Hepatocyte (in vitro differentiated cells): ENCODE measurements at regions not wholly inside any gene's neighbourhood (a gene's known extent, or its start where the extent isn't known, plus 50 kb on each side); places are given as distances from the start of the nearest gene placed in this dataset.
A peak's percentile ranks its signal among the peaks of the same experiment; 100 is the strongest.

ENCODE experiments used
- DNase-seq: peaks from one replicate; pipeline ENCODE4 v3.0.0-alpha.2; 2016; ENCODE audit warnings: low spot score
- H2AFZ ChIP-seq: fragments of 200-600 bp; sonication (generic); 2 replicates; pipeline ENCODE4 v1.6.0; 2016; ENCODE audit warnings: antibody characterized with exemption, mild to moderate bottlenecking
- H3K27ac ChIP-seq: fragments of 200-600 bp; sonication (generic); 2 replicates; pipeline ENCODE4 v1.5.1; 2016; ENCODE audit warnings: mild to moderate bottlenecking
- H3K27me3 ChIP-seq: fragments of 200-600 bp; sonication (generic); 2 replicates; pipeline ENCODE4 v1.6.1; 2016
- H3K36me3 ChIP-seq: fragments of 200-600 bp; sonication (generic); replicated peaks from 2 replicates; pipeline ENCODE4 v1.5.1; 2016; ENCODE audit warnings: low read depth; ENCODE audit not compliant: insufficient read depth
- H3K4me1 ChIP-seq: fragments of 200-600 bp; sonication (generic); 2 replicates; pipeline ENCODE4 v1.5.1; 2016; ENCODE audit warnings: mild to moderate bottlenecking, moderate library complexity; ENCODE audit not compliant: insufficient read depth
- H3K4me2 ChIP-seq: fragments of 200-600 bp; sonication (generic); 2 replicates; pipeline ENCODE4 v1.6.0; 2016
- H3K4me3 ChIP-seq: fragments of 200-600 bp; sonication (generic); 2 replicates; pipeline ENCODE4 v1.5.1; 2016; ENCODE audit warnings: mild to moderate bottlenecking
- H3K79me2 ChIP-seq: fragments of 200-600 bp; sonication (generic); 2 replicates; pipeline ENCODE4 v1.6.0; 2017; ENCODE audit warnings: mild to moderate bottlenecking
- H3K9me2 ChIP-seq: fragments of 200-600 bp; sonication (generic); replicated peaks from 2 replicates; pipeline ENCODE4 v1.6.0; 2017; ENCODE audit warnings: mild to moderate bottlenecking; ENCODE audit not compliant: insufficient read depth
- H3K9me3 ChIP-seq: fragments of 200-600 bp; sonication (generic); 2 replicates; pipeline ENCODE4 v1.5.1; 2016; ENCODE audit warnings: low read depth, mild to moderate bottlenecking
- H4K20me1 ChIP-seq: fragments of 200-600 bp; sonication (generic); 2 replicates; pipeline ENCODE4 v1.6.0; 2016; ENCODE audit warnings: mild to moderate bottlenecking; ENCODE audit not compliant: insufficient read depth, poor library complexity, severe bottlenecking
- EZH2 ChIP-seq: fragments of 200-600 bp; sonication (generic); IDR thresholded peaks from 2 replicates; pipeline ENCODE4 v1.6.1; 2016; ENCODE audit warnings: antibody characterized with exemption, mild to moderate bottlenecking, borderline replicate concordance
- EZH2phosphoT487 ChIP-seq: fragments of 200-600 bp; sonication (generic); IDR thresholded peaks from one replicate; pipeline ENCODE4 v1.6.1; 2018; ENCODE audit warnings: antibody characterized with exemption, mild to moderate bottlenecking, low read depth, moderate library complexity; ENCODE audit not compliant: unreplicated experiment, severe bottlenecking
- WGBS: methylation state at CpG from one replicate; pipeline ENCODE4 v1.1.6; 2016; ENCODE audit warnings: low lambda C conversion rate; ENCODE audit errors: missing lambda C conversion rate; 5-methylcytosine and 5-hydroxymethylcytosine counted together
- TF ChIP-seq, protein P1 (sequence below): fragments of 200-600 bp; sonication (generic); IDR thresholded peaks from 2 replicates; pipeline ENCODE4 v1.5.1; 2016; ENCODE audit warnings: antibody characterized with exemption, mild to moderate bottlenecking; ENCODE audit not compliant: poor library complexity

DNA sequence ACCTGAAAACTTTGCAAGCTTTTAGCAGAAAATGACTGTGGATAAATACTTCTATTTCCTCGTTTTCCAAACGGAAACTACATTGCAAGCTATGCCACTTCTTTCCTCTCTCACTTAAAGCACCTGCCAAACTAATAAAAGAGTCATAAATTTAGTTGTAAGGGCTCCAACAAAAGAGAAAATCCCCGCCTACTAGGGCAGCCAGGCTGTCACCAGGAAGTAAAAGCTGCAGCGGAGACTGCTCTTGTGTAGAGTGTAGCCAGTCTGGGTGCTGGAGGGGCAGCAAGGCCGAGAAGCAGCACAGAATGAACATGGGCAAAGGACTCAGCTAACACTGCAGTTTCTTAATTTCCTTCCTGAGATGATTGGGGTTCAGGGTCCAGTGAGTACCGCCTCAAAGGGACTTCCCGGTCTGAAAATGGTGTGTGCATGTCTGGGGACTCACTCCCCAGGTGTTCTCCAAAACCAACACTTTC, 89.3 kb upstream of the MAML3 start:
- peak overlapping the region; percentile 92 for H3K27ac ChIP-seq
- no peaks in the 10 kb centered on the region for H3K9me3 ChIP-seq
- H3K4me2 ChIP-seq = peak overlapping the region; percentile 53
- H3K4me1 ChIP-seq = peaks cover 26% of the 10 kb centered on the region
- peak overlapping the region; percentile 63 for H2AFZ ChIP-seq
- no peaks in the 10 kb centered on the region for H3K36me3 ChIP-seq
- H4K20me1 ChIP-seq = no peaks in the 10 kb centered on the region
- peak; percentile 76 for DNase-seq
- no peaks in the 10 kb centered on the region for H3K9me2 ChIP-seq
- no peaks in the 10 kb centered on the region for H3K79me2 ChIP-seq
- TF ChIP-seq EZH2phosphoT487 = no peak
- TF ChIP-seq, protein P1, sequence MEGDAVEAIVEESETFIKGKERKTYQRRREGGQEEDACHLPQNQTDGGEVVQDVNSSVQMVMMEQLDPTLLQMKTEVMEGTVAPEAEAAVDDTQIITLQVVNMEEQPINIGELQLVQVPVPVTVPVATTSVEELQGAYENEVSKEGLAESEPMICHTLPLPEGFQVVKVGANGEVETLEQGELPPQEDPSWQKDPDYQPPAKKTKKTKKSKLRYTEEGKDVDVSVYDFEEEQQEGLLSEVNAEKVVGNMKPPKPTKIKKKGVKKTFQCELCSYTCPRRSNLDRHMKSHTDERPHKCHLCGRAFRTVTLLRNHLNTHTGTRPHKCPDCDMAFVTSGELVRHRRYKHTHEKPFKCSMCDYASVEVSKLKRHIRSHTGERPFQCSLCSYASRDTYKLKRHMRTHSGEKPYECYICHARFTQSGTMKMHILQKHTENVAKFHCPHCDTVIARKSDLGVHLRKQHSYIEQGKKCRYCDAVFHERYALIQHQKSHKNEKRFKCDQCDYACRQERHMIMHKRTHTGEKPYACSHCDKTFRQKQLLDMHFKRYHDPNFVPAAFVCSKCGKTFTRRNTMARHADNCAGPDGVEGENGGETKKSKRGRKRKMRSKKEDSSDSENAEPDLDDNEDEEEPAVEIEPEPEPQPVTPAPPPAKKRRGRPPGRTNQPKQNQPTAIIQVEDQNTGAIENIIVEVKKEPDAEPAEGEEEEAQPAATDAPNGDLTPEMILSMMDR = no peak
- TF ChIP-seq EZH2 = no peak
- WGBS = 30% methylated on average over 7 of the region's 7 CpGs
- H3K4me3 ChIP-seq = no peak overlapping the region
- H3K27me3 ChIP-seq = no peaks in the 10 kb centered on the region

DNA sequence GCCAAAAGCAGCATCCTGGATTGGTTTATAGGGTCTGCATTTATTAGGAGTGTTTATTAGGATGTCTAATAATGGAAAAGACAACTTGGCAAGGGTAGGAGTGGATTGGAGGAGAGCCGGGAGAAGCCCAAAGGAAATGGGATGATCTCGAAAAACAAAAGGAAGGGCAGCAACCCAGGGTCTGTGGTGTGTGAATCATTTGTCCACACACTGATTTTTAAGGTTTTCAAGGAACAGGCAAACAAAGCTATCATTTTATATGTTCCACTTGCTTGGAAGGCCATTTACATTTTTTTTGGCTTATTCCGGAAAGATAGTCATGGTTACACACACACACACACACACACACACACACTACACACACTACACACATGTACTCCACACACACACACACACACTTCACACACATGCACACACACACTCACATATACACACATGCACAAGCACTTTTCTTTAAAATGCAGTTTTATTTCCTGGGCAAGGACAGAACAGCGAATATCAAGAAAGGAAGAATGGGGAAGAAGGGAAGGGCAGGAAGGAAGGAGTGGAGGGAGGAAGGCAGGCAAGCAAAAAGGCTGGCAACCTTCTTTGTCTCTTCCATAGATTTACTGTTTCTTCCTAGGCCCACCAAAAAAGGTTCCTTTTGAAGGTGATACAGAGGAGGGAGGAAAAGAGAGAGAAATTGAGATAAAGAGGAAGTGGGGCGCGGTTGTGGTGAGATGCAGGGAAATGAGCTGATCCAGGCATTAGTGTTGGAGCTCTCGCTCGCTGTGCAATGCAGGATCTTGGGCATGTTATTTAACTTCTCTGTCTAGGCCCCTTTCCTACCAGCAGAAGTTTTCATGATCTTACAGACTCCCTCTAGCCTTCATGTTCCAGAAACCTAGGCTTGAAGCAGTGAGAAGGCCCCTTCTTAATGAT, 88.6 kb upstream of the MAML3 start:
- peak overlapping the region; percentile 53 for H3K4me2 ChIP-seq
- no peak for DNase-seq

GRCh38 chr4:140240237-140240636, 86.3 kb upstream of the MAML3 start:
- Histone ChIP-seq H3K4me1 (peaks cover 46% of the 10 kb centered on the region), H3K4me3 (no peak overlapping the region), H3K27me3 (no peaks in the 10 kb centered on the region), H3K36me3 (no peaks in the 10 kb centered on the region), H2AFZ (no peak overlapping the region), H3K79me2 (no peaks in the 10 kb centered on the region), H3K4me2 (no peak overlapping the region), H3K9me2 (no peaks in the 10 kb centered on the region), H3K9me3 (no peaks in the 10 kb centered on the region), H4K20me1 (no peaks in the 10 kb centered on the region), H3K27ac (no peak overlapping the region)
- no peak for DNase-seq
- no peak for TF ChIP-seq EZH2
- TF ChIP-seq, protein P1 = no peak
- no peak for TF ChIP-seq EZH2phosphoT487
- 84% methylated on average over 6 of the region's 6 CpGs for WGBS

More for the DNA sequence above, 88.6 kb upstream of the MAML3 start:
- 77% methylated on average over 8 of the region's 8 CpGs for WGBS
- Histone ChIP-seq H3K9me3 (no peaks in the 10 kb centered on the region), H3K36me3 (no peaks in the 10 kb centered on the region), H3K4me1 (peaks cover 33% of the 10 kb centered on the region), H3K4me3 (no peak overlapping the region), H3K27me3 (no peaks in the 10 kb centered on the region), H3K9me2 (no peaks in the 10 kb centered on the region), H4K20me1 (no peaks in the 10 kb centered on the region), H3K79me2 (no peaks in the 10 kb centered on the region), H3K27ac (peak overlapping the region; percentile 92), H2AFZ (peak overlapping the region; percentile 63)
- no peak for TF ChIP-seq EZH2
- TF ChIP-seq EZH2phosphoT487 = no peak
- TF ChIP-seq, protein P1 = no peak
